OCI-LY3 (cell line): ENCODE measurements at regions not wholly inside any gene's neighbourhood (a gene's known extent, or its start where the extent isn't known, plus 50 kb on each side); places are given as distances from the start of the nearest gene placed in this dataset.

Experiments used
- EZH2phosphoT487 ChIP-seq: fragments of 200-600 bp; shearing (Covaris generic); IDR thresholded peaks from 2 replicates; pipeline ENCODE4 v1.6.1; 2018; ENCODE audit warnings: antibody characterized with exemption, mixed run types, low read depth
- TF ChIP-seq, protein P1 (sequence below): fragments of 200-600, 300-600 bp; sonication (generic); IDR thresholded peaks from 2 replicates; pipeline ENCODE4 v1.5.1; 2014; ENCODE audit warnings: antibody characterized with exemption, low read length, low read depth

DNA sequence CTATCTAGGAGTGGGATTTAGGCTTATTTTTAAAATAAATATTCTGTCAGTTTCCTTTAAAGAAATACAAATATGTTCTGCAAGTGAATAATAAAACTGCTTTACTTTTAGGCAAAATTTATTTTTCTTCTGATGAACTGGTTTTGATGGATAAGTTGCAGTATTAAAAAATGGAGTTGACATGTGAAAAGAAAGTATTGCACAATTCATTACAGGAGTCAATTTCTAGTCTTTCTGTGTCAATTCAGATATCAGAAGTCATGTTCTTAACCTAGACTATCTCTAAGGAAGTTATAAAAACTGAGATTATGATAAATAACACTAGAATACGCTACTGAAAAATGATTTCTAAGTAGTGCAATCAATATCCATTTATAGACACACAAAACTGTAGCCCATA, 270.2 kb upstream of the TMPRSS15 start:
- TF ChIP-seq, protein P1, sequence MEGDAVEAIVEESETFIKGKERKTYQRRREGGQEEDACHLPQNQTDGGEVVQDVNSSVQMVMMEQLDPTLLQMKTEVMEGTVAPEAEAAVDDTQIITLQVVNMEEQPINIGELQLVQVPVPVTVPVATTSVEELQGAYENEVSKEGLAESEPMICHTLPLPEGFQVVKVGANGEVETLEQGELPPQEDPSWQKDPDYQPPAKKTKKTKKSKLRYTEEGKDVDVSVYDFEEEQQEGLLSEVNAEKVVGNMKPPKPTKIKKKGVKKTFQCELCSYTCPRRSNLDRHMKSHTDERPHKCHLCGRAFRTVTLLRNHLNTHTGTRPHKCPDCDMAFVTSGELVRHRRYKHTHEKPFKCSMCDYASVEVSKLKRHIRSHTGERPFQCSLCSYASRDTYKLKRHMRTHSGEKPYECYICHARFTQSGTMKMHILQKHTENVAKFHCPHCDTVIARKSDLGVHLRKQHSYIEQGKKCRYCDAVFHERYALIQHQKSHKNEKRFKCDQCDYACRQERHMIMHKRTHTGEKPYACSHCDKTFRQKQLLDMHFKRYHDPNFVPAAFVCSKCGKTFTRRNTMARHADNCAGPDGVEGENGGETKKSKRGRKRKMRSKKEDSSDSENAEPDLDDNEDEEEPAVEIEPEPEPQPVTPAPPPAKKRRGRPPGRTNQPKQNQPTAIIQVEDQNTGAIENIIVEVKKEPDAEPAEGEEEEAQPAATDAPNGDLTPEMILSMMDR, result no peak
- TF ChIP-seq EZH2phosphoT487, result no peak
